Putamen (tissue), 1 donor: ENCODE measurements at regions not wholly inside any gene's neighbourhood (a gene's known extent, or its start where the extent isn't known, plus 50 kb on each side); places are given as distances from the start of the nearest gene placed in this dataset.
"Not testable (repeated sequence)": the region's sequence is repeated elsewhere in the genome, so short reads cannot be mapped to it uniquely, and the experiment has no call there.

Experiments used
- DNase-seq: peaks from one replicate; pipeline ENCODE4 v3.0.0-alpha.2; 2016; ENCODE audit warnings: low spot score

DNA sequence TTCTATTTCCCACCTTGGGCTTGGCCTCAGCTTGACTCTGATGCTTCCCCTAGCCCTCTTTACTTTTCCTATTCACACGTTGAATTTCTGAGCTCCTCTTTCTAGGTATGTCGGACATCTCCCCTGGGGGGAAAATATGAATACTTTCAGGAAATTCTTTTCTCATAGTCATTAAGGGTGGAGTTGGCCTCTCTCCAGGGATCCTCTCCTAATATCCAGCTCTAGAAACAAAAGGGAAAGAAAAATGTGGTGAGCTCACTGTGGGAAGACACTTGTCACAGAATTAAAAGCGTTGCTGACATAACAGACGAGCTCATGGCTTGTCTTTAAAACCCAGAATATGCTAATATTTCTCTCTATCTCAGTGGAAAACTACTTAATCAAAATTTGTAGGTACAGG, 132.7 kb upstream of the MEX3C start:
- peak; percentile 52 for DNase-seq

DNA sequence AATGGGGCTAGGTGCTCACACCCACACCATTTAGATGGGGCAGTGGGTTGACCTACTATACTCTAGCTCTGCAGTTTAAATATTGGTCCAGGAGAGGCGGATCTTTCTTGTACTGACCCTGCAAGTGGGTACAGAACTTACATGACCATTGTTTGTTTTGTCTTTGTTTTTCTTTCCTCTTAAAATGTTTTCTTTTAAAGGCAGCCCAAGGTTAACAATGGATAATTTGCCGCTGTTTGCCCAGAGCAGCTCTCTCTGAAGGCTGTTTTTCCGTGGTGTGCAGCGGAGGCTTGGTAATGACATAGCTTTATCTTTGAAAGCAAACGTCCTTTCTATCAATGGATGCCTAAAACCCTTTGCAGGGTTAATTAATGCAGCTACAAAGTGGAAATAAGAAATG, 133.3 kb upstream of the MEX3C start:
- no peak for DNase-seq

DNA sequence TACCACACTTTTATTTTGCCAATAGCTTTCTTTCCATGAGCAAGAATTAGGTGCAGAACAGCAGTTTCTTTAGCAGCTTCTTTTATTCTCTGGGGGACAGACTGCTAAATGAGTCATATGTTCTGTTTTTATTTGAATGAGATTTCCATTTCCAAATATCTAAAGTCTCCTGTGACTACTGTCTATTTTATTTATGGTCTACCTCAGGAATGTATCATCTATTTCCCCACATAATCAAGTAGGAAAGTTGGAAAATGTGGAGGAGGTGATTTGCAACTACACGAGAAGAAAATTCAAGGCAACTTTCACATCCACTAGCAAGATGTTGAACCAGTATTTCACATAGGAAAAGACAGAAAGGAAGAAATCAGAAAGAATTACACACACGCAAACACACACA, 139.9 kb upstream of the MEX3C start:
- DNase-seq: no peak

- no peak for DNase-seq
Measured at GRCh38 chr18:51339856-51340255, 142.4 kb upstream of the MEX3C start.

- no peak for DNase-seq
Measured at GRCh38 chr18:51340332-51340731, 142.9 kb upstream of the MEX3C start.

GRCh38 chr18:51342815-51343214, 145.3 kb upstream of the MEX3C start:
- DNase-seq: no peak

DNA sequence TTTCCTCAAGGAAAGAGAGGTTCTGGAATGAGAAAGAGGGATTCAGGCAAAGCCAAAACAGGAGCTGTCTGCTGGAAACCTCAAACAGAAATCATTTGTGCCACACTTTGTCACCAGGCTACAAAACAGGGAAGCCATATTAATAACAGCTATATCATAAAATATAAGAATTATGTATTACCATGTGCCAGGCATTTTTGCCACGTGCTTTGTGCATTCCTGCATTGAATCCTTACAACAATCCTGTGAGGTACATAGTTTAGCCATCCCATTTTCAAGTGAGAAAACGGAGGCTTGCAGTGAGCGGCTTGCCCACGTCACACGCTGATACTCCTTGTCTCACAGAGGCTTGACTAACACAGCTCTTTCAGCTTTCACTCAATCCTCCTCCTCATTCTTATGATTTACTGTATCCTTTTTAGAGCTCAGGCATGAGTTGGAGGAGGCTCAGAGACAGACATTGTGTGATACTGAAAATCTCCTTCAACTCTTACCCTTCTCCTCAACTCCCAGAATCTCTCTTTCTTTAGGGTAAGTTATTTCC, 148.4 kb upstream of the MEX3C start:
- DNase-seq: peak; percentile 56

- no peak for DNase-seq
Measured at GRCh38 chr18:51346404-51346803, 148.9 kb upstream of the MEX3C start.

- DNase-seq: no peak
Measured at GRCh38 chr18:51350081-51350480, 152.6 kb upstream of the MEX3C start.

- DNase-seq: no peak
Measured at GRCh38 chr18:51355841-51356240, 158.4 kb upstream of the MEX3C start.

GRCh38 chr18:51360301-51360700, 162.8 kb upstream of the MEX3C start:
- not testable (repeated sequence) for DNase-seq

DNA sequence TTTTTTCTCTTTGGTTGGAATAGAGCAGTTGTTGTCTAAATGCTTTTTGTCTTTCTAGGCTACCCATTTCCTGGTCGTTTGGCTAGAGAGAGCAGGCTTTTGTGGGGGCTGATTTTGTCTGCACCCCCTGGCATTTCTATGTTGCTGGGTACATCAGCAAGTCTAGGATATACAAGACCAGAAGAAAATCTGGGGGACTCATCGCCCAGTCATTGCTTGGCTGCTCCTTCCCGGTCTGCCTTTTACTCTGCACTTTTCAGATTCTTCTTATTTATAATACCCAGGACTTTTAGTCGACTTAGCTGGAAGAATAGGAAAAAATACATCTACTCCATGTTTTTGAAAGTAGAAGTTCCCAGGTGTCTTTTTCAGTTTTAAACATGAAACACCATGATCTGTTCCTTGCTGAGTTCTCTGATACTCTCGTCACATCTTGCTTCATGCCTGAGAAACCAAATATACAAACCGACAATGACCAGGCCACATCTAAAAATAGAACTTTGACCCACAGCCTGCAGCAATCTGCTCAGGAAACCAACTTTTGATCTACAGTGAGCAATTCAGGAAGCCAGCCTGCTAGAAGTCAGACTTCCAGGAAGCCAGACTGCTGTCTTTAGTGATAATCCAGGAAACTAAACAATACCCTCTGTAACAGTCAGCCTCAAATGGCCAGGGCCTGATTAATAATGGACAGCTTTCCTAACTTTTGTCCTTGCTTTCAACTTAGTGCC, 163.8 kb upstream of the MEX3C start:
- DNase-seq: no peak

GRCh38 chr18:51363384-51363783, 165.9 kb upstream of the MEX3C start:
- no peak for DNase-seq

- no peak for DNase-seq
Measured at GRCh38 chr18:51370996-51371395, 173.5 kb upstream of the MEX3C start.

DNA sequence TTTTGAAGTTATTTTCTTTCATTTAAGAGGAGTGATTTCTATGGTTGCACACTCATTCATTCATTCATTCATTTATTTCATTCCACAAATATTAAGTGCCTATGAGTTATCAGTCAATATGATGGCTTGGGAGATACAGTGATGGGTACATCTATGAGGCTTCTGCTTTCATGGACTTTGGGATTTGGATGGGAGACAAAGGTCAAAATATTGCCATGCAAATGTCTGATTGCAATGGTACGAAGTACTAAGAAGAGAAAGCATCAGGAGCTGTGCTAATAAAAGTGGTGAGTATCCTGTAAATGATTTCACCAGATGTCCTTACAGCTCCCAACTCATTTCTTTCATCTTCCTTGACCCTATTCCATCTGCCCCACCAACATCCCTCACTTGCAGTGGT, 174.4 kb upstream of the MEX3C start:
- no peak for DNase-seq

- no peak for DNase-seq
Measured at GRCh38 chr18:51382081-51382480, 184.6 kb upstream of the MEX3C start.

GRCh38 chr18:51383116-51383515, 185.6 kb upstream of the MEX3C start:
- no peak for DNase-seq

- DNase-seq: no peak
Measured at GRCh38 chr18:51383711-51384110, 186.2 kb upstream of the MEX3C start.

DNA sequence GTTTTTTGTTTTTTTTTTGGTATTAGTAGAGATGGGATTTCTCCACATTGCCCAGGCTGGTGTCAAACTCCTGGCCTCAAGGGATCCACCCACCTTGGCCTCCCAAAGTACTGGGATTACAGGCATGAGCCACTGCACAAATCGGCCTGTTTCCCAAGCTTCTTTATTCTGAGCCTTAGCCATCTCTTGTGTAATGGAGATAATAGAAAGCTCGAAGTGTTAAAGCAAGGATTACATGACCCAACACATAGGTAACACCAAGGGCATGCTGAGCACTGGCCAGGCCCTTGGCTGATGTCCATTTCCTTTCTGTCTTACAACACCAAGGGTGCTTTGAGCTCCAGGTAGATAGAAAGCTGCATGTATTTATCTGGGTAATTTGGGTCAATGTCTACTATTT, 187.8 kb upstream of the MEX3C start:
- no peak for DNase-seq

GRCh38 chr18:51390702-51391101, 193.2 kb upstream of the MEX3C start:
- DNase-seq: no peak

- no peak for DNase-seq
Measured at GRCh38 chr18:51391215-51391614, 193.7 kb upstream of the MEX3C start.

DNA sequence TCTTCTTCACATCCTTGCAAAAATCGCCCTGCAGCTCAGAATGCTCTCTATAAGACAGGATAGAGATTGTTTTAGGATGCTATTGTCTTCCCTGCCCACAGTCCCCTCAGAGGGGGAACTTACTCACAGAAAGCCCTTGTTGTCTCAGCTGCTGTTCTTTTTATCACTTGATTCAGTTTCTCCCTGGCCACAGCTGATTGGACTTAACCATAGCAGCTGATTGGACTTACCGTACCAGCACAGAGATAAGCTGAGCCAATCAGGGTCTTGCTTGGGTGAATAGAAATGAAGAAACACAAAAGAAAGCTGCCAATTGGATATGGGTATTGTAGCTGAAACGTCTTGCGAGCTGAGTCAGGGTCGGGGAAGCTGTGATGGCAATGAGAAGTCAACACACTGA, 194.2 kb upstream of the MEX3C start:
- peak; percentile 84 for DNase-seq

DNA sequence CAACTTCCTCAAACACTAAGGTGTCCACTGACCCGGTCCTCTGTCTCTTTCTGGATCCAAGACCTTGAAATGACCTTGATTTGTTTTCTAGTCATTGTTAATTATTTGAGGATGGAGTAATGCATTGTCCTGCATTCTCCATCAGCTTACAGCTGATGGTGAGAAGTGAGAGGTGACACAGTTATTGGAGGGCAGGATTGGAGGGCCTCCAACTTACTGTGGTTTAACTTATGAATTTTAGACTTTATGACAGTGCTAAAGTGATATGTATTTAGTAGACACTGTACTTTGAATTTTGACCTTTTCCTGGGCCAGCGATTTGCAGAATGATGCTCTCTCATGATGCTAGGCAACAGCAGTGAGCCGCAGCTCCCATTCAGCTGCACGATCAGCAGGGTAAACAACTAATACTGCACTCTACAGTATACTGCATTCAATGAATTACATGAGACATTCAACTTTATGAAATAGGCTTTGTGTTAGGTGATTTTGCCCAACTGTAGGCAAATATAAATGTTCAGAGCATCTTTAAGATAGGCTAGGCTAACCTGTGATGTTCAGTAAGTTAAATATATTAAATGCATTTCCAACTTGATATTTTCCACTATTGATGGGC, 200.0 kb upstream of the MEX3C start:
- DNase-seq: peak; percentile 33

- DNase-seq: peak; percentile 45
Measured at GRCh38 chr18:51398104-51398503, 200.6 kb upstream of the MEX3C start.
